ENCODE measurements at regions not wholly inside any gene's neighbourhood (a gene's known extent, or its start where the extent isn't known, plus 50 kb on each side); places are given as distances from the start of the nearest gene placed in this dataset.

DNA sequence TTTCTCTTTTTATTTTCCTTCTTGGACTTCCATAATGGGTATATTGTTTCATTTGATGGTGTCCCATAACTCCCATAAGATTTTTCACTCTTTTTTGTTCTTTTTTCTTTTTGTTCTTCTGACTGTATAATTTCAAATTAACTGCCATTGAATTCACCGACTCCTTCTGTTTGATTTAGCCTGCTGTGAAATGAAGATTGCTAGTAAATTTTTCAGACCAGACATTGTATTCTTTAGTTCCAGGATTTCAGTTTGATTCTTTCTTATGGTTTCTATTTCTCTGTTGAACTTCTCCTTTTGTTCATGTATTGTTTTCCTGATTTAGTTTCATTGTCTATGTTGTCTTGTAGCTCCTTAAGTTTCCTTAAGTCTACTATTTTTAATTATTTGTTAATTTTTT is 87.6 kb upstream of the SPOPL start:
- DNase-seq (ENCODE audit: low read depth) = no peak
- TF ChIP-seq MYC (IDR thresholded peaks at IDR 0.05; ENCODE audit: low read depth, low read length) (no peak), POLR2A (IDR thresholded peaks at IDR 0.05; ENCODE audit: extremely low read depth, insufficient read length) (no peak)
- TF ChIP-seq, protein P1, sequence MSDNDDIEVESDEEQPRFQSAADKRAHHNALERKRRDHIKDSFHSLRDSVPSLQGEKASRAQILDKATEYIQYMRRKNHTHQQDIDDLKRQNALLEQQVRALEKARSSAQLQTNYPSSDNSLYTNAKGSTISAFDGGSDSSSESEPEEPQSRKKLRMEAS (IDR thresholded peaks at IDR 0.05; ENCODE audit: low read depth, low read length) = no peak
- TF ChIP-seq, protein P2, sequence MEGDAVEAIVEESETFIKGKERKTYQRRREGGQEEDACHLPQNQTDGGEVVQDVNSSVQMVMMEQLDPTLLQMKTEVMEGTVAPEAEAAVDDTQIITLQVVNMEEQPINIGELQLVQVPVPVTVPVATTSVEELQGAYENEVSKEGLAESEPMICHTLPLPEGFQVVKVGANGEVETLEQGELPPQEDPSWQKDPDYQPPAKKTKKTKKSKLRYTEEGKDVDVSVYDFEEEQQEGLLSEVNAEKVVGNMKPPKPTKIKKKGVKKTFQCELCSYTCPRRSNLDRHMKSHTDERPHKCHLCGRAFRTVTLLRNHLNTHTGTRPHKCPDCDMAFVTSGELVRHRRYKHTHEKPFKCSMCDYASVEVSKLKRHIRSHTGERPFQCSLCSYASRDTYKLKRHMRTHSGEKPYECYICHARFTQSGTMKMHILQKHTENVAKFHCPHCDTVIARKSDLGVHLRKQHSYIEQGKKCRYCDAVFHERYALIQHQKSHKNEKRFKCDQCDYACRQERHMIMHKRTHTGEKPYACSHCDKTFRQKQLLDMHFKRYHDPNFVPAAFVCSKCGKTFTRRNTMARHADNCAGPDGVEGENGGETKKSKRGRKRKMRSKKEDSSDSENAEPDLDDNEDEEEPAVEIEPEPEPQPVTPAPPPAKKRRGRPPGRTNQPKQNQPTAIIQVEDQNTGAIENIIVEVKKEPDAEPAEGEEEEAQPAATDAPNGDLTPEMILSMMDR (IDR thresholded peaks at IDR 0.05; ENCODE audit: low read depth, low read length) = no peak
- no peak overlapping the region for H3K4me3 ChIP-seq (ENCODE audit: low read depth, low read length)

DNA sequence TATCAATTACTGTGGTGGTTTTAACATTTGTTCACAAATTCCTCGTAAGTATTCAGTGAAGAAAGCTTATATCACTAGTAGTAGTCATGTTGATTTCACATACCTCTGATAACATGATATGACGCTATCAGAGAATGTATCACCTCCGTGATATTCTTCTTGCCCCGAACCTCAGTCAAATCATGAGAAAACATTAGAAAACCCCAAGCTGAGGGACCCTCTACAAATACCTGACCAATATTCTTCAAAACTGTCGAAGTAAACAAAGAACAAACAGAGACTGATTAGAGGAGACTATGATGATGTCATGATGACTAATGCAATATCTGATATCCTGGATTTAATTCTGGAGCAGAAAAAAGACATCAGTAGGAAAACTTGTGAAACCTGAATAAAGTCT is 85.6 kb upstream of the SPOPL start:
- DNase-seq (ENCODE audit: low read depth) = no peak
- H3K4me3 ChIP-seq (ENCODE audit: low read depth, low read length) = no peak overlapping the region
- no peak for TF ChIP-seq POLR2A (IDR thresholded peaks at IDR 0.05; ENCODE audit: extremely low read depth, insufficient read length)
- TF ChIP-seq, protein P1 (IDR thresholded peaks at IDR 0.05; ENCODE audit: low read depth, low read length) = no peak
- TF ChIP-seq, protein P2 (IDR thresholded peaks at IDR 0.05; ENCODE audit: low read depth, low read length) = no peak
- TF ChIP-seq MYC (IDR thresholded peaks at IDR 0.05; ENCODE audit: low read depth, low read length) = no peak

DNA sequence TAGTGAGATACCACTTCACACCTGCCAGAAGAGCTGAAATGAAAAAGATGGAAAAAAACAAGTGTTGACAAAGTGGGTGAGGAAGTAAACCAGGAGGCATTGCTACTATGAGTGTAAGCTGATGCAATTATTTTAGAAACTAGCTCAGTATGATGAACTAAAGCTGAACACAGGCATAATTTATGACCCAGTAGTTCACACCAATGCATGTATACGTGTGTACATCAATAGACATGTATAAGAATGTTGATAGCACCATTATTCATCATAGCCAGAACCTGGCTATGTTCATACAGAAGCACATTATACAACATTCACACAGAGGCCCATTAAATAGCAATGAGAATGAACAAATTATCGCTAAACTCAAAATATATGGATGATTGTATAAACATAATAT is 83.1 kb upstream of the SPOPL start:
- no peak for TF ChIP-seq POLR2A (IDR thresholded peaks at IDR 0.05; ENCODE audit: extremely low read depth, insufficient read length)
- TF ChIP-seq MYC (IDR thresholded peaks at IDR 0.05; ENCODE audit: low read depth, low read length) = no peak
- TF ChIP-seq, protein P2 (IDR thresholded peaks at IDR 0.05; ENCODE audit: low read depth, low read length) = no peak
- TF ChIP-seq, protein P1 (IDR thresholded peaks at IDR 0.05; ENCODE audit: low read depth, low read length) = no peak
- no peak overlapping the region for H3K4me3 ChIP-seq (ENCODE audit: low read depth, low read length)
- DNase-seq (ENCODE audit: low read depth) = no peak

DNA sequence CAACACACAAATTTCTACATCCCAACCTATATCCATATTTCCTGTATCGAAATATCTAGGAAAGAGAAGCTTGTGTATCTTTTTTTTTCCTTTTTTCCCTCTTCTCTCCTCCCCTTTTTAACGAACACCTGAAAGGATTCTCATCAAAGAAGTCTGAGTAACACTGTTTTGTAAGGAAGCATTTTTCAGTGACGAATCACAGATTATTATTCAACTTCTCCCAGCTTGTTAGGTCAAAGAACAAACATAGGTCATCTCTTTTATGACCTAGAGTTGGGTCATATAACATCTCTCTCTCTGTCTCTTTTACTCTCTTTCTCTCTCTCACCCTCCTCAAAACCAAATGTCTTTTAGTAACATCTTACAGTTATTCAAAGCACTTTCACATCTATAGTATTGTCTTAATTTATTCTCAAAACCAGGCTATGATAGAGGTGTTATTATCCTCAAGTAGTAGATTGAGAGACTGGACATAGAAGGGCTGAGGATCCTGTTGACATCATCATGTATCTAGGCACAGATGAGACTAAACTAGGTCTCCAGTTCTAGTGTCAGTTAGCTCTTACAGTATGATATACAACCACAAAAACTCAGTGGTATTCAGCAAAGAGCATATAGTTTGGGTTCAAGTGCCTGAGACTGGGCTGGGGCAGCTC is 80.1 kb upstream of the SPOPL start:
- no peak overlapping the region for H3K4me3 ChIP-seq (ENCODE audit: low read depth, low read length)
- TF ChIP-seq, protein P2 (IDR thresholded peaks at IDR 0.05; ENCODE audit: low read depth, low read length) = no peak
- TF ChIP-seq MYC (IDR thresholded peaks at IDR 0.05; ENCODE audit: low read depth, low read length) (no peak), POLR2A (IDR thresholded peaks at IDR 0.05; ENCODE audit: extremely low read depth, insufficient read length) (no peak)
- TF ChIP-seq, protein P1 (IDR thresholded peaks at IDR 0.05; ENCODE audit: low read depth, low read length) = no peak
- DNase-seq (ENCODE audit: low read depth) = no peak

DNA sequence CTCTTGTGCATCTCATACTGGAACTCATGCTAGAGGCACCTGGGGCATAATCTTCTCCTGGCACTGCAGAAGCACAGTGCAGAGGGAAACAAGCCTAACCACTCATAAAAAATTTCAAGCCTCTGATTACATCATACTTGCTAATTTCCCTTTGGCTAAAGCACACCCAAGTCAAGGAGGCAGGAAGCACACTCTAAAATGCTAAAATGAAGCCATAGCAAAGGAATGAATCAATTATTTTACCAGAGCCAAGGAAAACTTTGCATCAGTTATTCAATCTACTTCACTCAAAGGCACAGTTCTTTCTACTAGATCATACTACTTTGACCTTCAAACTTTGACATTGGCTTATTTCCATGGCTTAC is 79.6 kb upstream of the SPOPL start:
- no peak overlapping the region for H3K4me3 ChIP-seq (ENCODE audit: low read depth, low read length)
- TF ChIP-seq POLR2A (IDR thresholded peaks at IDR 0.05; ENCODE audit: extremely low read depth, insufficient read length) = no peak
- TF ChIP-seq, protein P2 (IDR thresholded peaks at IDR 0.05; ENCODE audit: low read depth, low read length) = no peak
- TF ChIP-seq, protein P1 (IDR thresholded peaks at IDR 0.05; ENCODE audit: low read depth, low read length) = no peak
- TF ChIP-seq MYC (IDR thresholded peaks at IDR 0.05; ENCODE audit: low read depth, low read length) = no peak

More for the DNA sequence above, 79.6 kb upstream of the SPOPL start:
- DNase-seq (ENCODE audit: low read depth) = peak; percentile 20
